Right cardiac atrium (tissue), 5 donors: ENCODE measurements at regions not wholly inside any gene's neighbourhood (a gene's known extent, or its start where the extent isn't known, plus 50 kb on each side); places are given as distances from the start of the nearest gene placed in this dataset.

Experiments used
- ATAC-seq, 2 donors: fragments of 200-7000 bp; cut with Tn5 transposase; one replicate each; pipeline versions ENCODE4 v1.8.0 to v1.9.1; 2020; ENCODE audit warnings: moderate library complexity in 2 of 2, mild to moderate bottlenecking in 1 of 2
- DNase-seq, 3 donors: peaks; one replicate each; pipeline ENCODE4 v3.0.0-alpha.2; 2020
- H3K27ac ChIP-seq: one replicate; pipeline ENCODE4 v1.5.1; 2013; ENCODE audit warnings: mild to moderate bottlenecking, low read length, control low read depth, moderate library complexity
- H3K27me3 ChIP-seq: one replicate; pipeline ENCODE4 v1.6.1; 2013; ENCODE audit not compliant: control insufficient read depth, insufficient read depth
- H3K4me1 ChIP-seq: one replicate; pipeline ENCODE4 v1.6.1; 2013; ENCODE audit warnings: low read length; ENCODE audit not compliant: control insufficient read depth, insufficient read depth
- H3K4me3 ChIP-seq: one replicate; pipeline ENCODE4 v1.5.1; 2013; ENCODE audit warnings: low read length, control low read depth
- H3K9me3 ChIP-seq: one replicate; pipeline ENCODE4 v1.6.1; 2013; ENCODE audit warnings: low read length; ENCODE audit not compliant: control insufficient read depth
- WGBS: extraction: QIAGEN DNeasy Blood & Tissue Kit; methylation state at CpG from one replicate; pipeline ENCODE4 v1.1.7; 2013; 5-methylcytosine and 5-hydroxymethylcytosine counted together
- intact Hi-C, 4 donors: fragments of 100-400 bp; cut with DNase I; formaldehyde crosslinking; loops; one replicate each; pipeline versions ENCODE4 v1.11.0 to v1.14.0; 2022 to 2023
- donor health status: healthy with polysubstance abuse.
- donor health status: DM: no; HTN: yes; CAD: no.
- donor health status: DM: no; HTN: no; CAD: no.
- donor health status: DM: no; HTN: yes; CAD: no; lungs with severe emphysema.
- donor health status: DM: yes; HTN: yes; CAD: no.

DNA sequence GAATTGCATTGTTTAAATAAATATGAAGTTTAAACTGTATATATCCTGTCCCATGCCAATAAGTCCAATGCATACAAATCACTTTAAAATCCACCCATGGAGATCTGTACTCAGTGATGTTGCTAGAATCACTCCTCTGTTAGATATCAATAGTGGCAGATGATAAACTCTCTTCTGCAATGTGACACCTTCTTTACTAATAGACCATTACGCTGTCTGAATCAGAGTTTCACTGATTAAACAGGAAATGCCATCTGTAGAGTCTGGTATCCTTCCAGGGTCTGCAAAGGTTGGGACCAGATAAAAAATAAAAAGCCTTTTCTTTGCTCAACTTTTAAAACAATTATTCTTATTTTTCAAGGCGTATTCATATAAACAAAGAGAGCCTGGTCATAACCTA lies 134.5 kb downstream of the EDN3 start:
- Histone ChIP-seq H3K27ac (no peak overlapping the region), H3K4me3 (no peak overlapping the region), H3K9me3 (no peaks in the 10 kb centered on the region), H3K27me3 (no peaks in the 10 kb centered on the region), H3K4me1 (no peaks in the 10 kb centered on the region)
- ATAC-seq (no peak), DNase-seq (no peak)
- 41% methylated on average over 2 of the region's 2 CpGs for WGBS
- intact Hi-C loops, result no loop called here

DNA sequence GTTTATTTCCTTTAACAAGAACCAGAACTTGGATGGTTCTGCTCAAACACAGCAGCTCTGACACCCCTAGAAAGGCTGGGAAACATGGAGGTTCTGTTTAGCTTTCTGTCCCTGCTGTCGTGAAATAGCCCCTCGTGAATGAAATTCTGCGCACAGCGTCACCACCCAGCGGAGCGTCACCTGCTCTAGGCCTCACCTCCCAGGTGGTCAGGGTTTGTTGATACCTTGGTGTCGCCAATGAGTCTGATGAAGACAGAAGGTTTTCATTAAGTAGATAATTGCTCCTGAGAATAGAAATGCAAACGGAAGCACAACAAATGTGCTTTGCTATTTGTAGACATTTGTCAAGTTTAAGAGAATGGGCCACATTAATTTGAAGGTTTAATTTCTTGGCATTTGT lies 135.1 kb downstream of the EDN3 start:
- Histone ChIP-seq H3K27ac (no peak overlapping the region), H3K4me3 (no peak overlapping the region), H3K27me3 (no peaks in the 10 kb centered on the region), H3K4me1 (no peaks in the 10 kb centered on the region), H3K9me3 (no peaks in the 10 kb centered on the region)
- ATAC-seq (no peak), DNase-seq (no peak)
- 81% methylated on average over 8 of the region's 8 CpGs for WGBS
- intact Hi-C loops, result no loop called here

DNA sequence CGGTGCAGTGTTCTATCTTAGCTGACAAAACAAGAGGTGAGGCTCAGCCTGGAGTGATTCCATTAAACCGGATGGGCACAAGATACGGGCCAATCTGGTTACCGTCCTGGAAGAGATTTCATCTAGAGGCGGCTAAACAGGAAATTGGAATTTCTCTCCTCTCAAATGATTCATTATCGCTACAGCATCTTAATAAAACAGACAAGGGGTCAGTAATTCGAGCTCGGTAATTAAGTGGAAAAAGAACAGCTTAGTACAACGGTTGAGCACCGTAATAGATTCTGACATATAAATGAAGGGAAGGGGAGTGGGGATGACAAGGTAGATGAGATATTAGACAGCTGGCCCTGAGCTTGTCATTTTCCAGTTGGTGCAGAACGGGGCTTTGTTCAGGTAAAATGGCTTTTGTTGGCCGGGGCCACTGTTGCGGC lies 137.2 kb downstream of the EDN3 start:
- Histone ChIP-seq H3K27me3 (no peaks in the 10 kb centered on the region), H3K4me3 (no peak overlapping the region), H3K4me1 (no peaks in the 10 kb centered on the region), H3K27ac (no peak overlapping the region), H3K9me3 (no peaks in the 10 kb centered on the region)
- DNase-seq (no peak), ATAC-seq (peak in 1 of 2 donors; percentile 21)
- intact Hi-C loops, result no loop called here
- 66% methylated on average over 13 of the region's 13 CpGs for WGBS

DNA sequence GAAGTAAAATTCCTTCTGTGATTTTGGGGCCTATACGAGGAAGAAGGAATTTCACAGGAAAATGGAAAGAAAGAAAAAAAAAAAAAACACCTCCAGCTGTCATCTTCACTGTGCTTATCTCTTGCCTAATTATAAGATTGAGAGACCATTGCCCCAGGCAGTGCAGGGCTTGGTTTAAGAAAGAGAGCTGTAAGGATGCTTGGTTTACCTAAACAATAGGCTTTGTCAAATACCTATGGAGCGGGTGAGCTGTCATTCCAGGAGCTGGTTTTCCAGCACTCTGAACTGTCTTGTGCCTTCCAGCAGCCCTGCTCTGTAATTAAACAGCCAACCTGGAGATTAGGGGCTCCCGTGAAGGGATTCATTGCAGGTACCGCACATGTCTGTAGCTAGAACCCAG lies 137.8 kb downstream of the EDN3 start:
- DNase-seq, result no peak
- intact Hi-C loops, result no loop called here
- WGBS, result 90% methylated on average over 4 of the region's 4 CpGs

DNA sequence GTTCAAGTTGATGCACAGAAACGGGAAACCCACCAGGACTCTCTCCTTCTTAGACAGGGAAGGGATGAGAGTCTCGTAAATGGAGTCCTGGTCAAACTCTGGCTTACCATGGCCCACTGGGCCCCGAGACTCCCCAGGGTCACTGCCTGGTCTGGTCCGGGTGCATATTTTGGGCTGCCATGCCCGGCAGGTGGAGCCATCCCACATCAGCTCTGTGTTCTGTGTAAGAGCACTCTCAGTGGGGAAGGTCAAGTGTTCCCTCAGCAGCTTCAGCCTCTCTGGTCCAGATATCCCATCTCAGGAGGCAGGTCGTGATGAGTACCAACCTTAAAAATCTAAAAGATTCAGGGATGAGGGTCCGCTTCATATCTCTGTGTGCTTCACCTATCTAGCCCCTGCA lies 138.8 kb downstream of the EDN3 start:
- no peaks in the 10 kb centered on the region for H3K4me1 ChIP-seq
- H3K4me3 ChIP-seq, result no peak overlapping the region
- 85% methylated on average over 7 of the region's 7 CpGs for WGBS
- H3K9me3 ChIP-seq, result no peaks in the 10 kb centered on the region
- intact Hi-C loops, result no loop called here
- ATAC-seq (no peak), DNase-seq (no peak)
- no peaks in the 10 kb centered on the region for H3K27me3 ChIP-seq
- no peak overlapping the region for H3K27ac ChIP-seq

More for the DNA sequence above, 137.8 kb downstream of the EDN3 start:
- Histone ChIP-seq H3K4me3 (no peak overlapping the region), H3K4me1 (no peaks in the 10 kb centered on the region), H3K27me3 (no peaks in the 10 kb centered on the region), H3K9me3 (no peaks in the 10 kb centered on the region), H3K27ac (no peak overlapping the region)
- ATAC-seq, result no peak

DNA sequence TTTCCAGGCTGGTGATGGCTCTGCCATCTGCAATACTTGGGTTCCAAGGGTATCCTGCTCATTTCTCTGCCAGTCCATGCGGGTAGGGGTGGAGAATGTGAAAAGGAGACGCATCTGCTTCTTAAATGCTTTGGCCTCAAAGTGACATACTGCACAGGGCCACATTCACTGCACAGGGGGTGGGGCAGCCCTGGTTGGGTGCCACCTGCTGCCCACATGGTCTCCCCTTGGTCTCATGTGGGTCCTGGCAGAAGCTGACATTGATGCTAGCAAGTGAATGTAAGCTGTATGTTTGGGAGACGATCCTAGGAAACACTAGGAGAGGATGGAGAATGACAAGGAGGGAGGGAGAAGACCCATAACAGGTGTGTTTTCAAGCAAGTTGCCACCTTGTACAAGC lies 140.9 kb downstream of the EDN3 start:
- H3K9me3 ChIP-seq, result no peaks in the 10 kb centered on the region
- DNase-seq (no peak), ATAC-seq (no peak)
- no peaks in the 10 kb centered on the region for H3K27me3 ChIP-seq
- WGBS, result 95% methylated on average over 3 of the region's 3 CpGs
- no peaks in the 10 kb centered on the region for H3K4me1 ChIP-seq
- H3K4me3 ChIP-seq, result no peak overlapping the region
- intact Hi-C loops, result no loop called here
- H3K27ac ChIP-seq, result no peak overlapping the region

DNA sequence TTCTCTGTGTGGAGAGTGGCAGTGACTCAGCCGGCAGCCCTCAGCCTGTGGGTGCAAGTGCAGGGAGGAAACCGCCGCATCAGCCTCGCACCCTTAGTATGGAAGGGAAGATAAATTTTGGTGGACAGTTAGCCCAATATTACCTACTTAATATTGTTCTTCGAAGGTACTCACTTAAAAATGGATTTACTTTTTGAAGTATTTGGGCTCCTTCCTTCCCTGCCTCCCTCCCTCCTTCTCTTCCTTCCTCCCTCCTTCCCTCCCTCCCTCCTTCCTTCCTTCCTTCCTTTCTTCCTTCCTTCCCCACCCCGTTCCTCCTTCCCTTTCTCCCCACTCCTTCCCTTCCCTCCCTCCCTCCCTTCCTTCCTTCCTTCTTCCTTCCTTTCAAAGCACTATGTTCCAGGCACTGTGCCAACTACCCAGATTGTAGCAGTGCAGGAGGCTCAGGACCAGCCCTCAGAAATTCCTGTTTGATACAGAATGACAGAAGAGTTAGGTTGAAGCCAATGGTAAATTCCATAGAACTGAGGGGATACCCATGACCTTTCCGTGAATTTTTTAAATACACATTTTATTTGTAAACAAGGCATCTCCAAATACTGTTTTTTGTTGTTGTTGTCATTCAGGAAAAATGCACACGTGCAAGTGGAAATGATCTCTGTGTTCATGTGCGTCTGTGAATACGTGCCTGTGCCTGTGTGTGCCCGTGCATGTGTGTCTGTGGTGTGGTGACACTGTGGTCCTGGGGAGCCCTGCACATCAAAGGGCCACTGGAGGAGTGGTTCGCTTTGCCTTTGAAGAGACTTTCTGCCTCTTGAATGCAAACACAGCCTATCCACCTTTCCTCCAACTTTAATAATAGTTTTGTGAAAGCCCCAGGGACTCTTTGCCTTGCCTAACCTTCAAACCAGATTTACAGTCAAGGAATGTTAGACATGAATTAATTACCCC lies 141.7 kb downstream of the EDN3 start:
- H3K27me3 ChIP-seq, result no peaks in the 10 kb centered on the region
- WGBS, result 61% methylated on average over 12 of the region's 12 CpGs
- no peaks in the 10 kb centered on the region for H3K9me3 ChIP-seq
- H3K27ac ChIP-seq, result no peak overlapping the region
- DNase-seq, result no peak
- H3K4me3 ChIP-seq, result no peak overlapping the region
- no peak for ATAC-seq
- H3K4me1 ChIP-seq, result no peaks in the 10 kb centered on the region
- intact Hi-C loops, result no loop called here

DNA sequence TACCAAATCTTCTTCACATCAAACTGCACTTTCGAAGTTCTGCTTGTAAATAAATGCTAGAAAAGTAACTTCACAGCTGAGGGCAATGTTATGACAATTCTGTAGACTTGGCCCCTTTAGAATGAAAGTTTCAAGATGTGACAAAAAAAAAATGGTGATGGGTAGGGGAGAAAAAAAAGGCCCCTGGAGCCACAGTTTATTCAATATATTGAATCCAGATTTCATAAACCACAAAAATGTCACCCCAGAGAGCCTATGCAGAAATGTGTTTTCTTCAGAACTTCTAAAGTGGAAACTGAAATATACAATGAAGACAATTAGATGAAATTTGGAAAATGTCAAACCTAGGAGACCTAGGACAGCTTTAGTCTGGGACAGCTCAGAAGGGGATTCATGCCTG lies 143.1 kb downstream of the EDN3 start:
- no peaks in the 10 kb centered on the region for H3K9me3 ChIP-seq
- no peaks in the 10 kb centered on the region for H3K27me3 ChIP-seq
- no peak overlapping the region for H3K27ac ChIP-seq
- no peak for DNase-seq
- no peak for ATAC-seq
- no peaks in the 10 kb centered on the region for H3K4me1 ChIP-seq
- intact Hi-C loops, result no loop called here
- no peak overlapping the region for H3K4me3 ChIP-seq
- WGBS, result 74% methylated on average over 1 of the region's 1 CpG

DNA sequence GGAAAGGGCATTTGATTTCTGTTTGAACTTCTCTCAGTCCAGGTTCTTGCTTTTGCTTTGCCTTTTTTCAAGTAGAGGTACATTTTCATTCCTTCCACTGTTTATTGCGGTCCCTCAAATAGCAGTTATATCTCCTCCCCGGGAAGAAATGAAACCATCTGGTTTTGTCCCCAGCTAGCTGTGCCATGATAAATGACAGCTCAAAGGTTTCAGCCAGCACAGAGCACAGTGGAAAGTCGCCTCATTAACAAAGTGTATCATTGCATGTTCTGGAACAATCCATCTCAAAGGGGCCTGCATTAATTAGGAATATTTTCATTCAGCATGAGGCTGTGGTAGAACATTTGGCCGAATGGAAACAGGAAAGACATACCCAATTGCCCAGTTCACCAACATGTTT lies 146.0 kb downstream of the EDN3 start:
- 71% methylated on average over 4 of the region's 4 CpGs for WGBS
- no peaks in the 10 kb centered on the region for H3K27me3 ChIP-seq

DNA sequence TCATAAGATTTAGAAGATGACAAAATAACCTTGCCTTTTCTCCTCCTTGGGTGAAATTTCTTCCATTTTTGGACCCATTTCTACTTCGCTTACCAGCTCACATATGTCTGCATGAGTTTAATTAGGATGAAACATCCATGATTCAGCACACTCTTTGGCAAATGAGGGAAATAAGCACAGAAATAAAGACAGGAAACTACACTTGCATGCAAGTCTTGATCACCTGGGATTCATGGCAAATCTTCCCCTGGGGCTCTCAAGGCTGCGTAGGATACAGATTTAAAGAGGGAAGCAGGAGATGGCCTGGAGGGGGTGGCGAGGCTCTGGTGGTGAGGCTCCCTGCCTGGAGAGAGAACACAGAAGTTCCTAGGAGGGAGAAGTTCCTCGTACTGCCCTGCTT lies 147.8 kb downstream of the EDN3 start:
- no peak for ATAC-seq
- intact Hi-C loops, result no loop called here
- WGBS, result 58% methylated on average over 4 of the region's 4 CpGs
- H3K27me3 ChIP-seq, result no peaks in the 10 kb centered on the region
- no peak overlapping the region for H3K27ac ChIP-seq
- no peak overlapping the region for H3K4me3 ChIP-seq
- no peaks in the 10 kb centered on the region for H3K4me1 ChIP-seq
- DNase-seq, result no peak
- no peaks in the 10 kb centered on the region for H3K9me3 ChIP-seq

More for the DNA sequence above, 146.0 kb downstream of the EDN3 start:
- no peak overlapping the region for H3K27ac ChIP-seq
- H3K4me1 ChIP-seq, result no peaks in the 10 kb centered on the region
- intact Hi-C loops, result no loop called here
- no peak for ATAC-seq
- no peak overlapping the region for H3K4me3 ChIP-seq
- H3K9me3 ChIP-seq, result no peaks in the 10 kb centered on the region
- DNase-seq, result no peak

DNA sequence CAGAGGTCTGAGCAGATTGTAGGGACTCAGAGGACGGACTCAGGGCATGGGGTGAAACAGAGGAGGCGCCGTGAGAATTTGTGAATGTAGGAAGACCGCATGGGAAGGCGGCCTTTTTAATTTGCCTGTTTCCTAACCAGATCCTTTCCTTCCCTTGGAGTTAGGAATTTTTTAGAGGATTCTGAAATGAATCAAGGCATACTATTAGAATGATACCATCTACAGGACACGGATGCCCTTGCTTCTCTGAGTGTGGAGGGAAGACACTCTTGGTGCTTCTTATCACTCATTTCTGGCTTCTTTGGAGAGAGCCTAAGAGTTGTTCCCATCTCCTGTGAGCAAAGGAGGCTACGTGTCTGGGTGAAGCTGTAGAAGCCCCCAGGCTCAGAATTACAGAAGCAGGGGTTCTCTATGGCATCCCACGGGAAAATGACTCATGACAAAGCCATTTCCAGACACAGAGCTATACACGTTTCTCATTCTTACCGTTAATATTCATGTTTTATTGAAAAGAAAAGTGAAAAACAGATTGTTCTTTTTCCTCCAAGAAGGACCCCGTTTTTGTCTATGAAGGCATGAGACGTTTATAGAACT lies 148.5 kb downstream of the EDN3 start:
- Histone ChIP-seq H3K4me1 (no peaks in the 10 kb centered on the region), H3K9me3 (no peaks in the 10 kb centered on the region), H3K27ac (no peak overlapping the region), H3K4me3 (no peak overlapping the region), H3K27me3 (no peaks in the 10 kb centered on the region)
- DNase-seq (no peak), ATAC-seq (no peak)
- 61% methylated on average over 12 of the region's 12 CpGs for WGBS
- intact Hi-C loops, result no loop called here
